Liver (tissue), 7 donors: ENCODE measurements at regions not wholly inside any gene's neighbourhood (a gene's known extent, or its start where the extent isn't known, plus 50 kb on each side); places are given as distances from the start of the nearest gene placed in this dataset.

ENCODE experiments used
- DNase-seq: peaks from one replicate; pipeline ENCODE4 v3.0.0-alpha.2; 2017; ENCODE audit warnings: low spot score
- H3K27ac ChIP-seq, 2 donors: one replicate each; pipeline ENCODE4 v1.7.0; 2013; ENCODE audit warnings: inconsistent platforms in 2 of 2, low read length in 2 of 2, control low read depth in 1 of 2, low read depth in 1 of 2, mild to moderate bottlenecking in 1 of 2
- H3K27me3 ChIP-seq, 4 donors: one replicate each; pipeline versions ENCODE4 v1.6.1 to v1.7.0; 2013; ENCODE audit warnings: low read length in 3 of 4, inconsistent platforms in 1 of 4, mild to moderate bottlenecking in 1 of 4, moderate library complexity in 1 of 4; ENCODE audit not compliant: control insufficient read depth in 4 of 4, insufficient read depth in 4 of 4
- H3K36me3 ChIP-seq, 4 donors: one replicate each; pipeline versions ENCODE4 v1.6.1 to v1.7.0; 2013; ENCODE audit warnings: low read length in 3 of 4, mild to moderate bottlenecking in 3 of 4, low read depth in 1 of 4, moderate library complexity in 1 of 4; ENCODE audit not compliant: control insufficient read depth in 4 of 4, insufficient read depth in 3 of 4
- H3K4me1 ChIP-seq, 4 donors: one replicate each; pipeline versions ENCODE4 v1.6.1 to v1.7.0; 2013; ENCODE audit warnings: low read length in 3 of 4, mild to moderate bottlenecking in 3 of 4, moderate library complexity in 1 of 4; ENCODE audit not compliant: control insufficient read depth in 4 of 4, insufficient read depth in 4 of 4
- H3K4me3 ChIP-seq, 3 donors: one replicate each; pipeline versions ENCODE4 v1.6.1 to v1.7.0; 2013; ENCODE audit warnings: low read length in 3 of 3, control low read depth in 1 of 3, low read depth in 1 of 3, mild to moderate bottlenecking in 1 of 3
- H3K9ac ChIP-seq, 2 donors: one replicate each; pipeline ENCODE4 v1.7.0; 2013; ENCODE audit warnings: low read length in 2 of 2, mild to moderate bottlenecking in 2 of 2, moderate library complexity in 2 of 2, control low read depth in 1 of 2, low read depth in 1 of 2
- H3K9me3 ChIP-seq, 4 donors: one replicate each; pipeline versions ENCODE4 v1.6.1 to v1.7.0; 2013; ENCODE audit warnings: low read length in 3 of 4; ENCODE audit not compliant: control insufficient read depth in 4 of 4
- FOXA1 ChIP-seq: IDR thresholded peaks from 2 replicates; pipeline ENCODE4 v1.6.1; 2016; ENCODE audit warnings: antibody characterized with exemption
- GABPA ChIP-seq, 2 donors: IDR thresholded peaks in 1 of 2; conservative IDR thresholded peaks in 1 of 2; 2 replicates each; pipeline ENCODE4 v1.6.1; 2016; ENCODE audit warnings: antibody characterized with exemption in 2 of 2, mild to moderate bottlenecking in 1 of 2, moderate library complexity in 1 of 2
- HNF4G ChIP-seq: IDR thresholded peaks from 2 replicates; pipeline ENCODE4 v1.6.1; 2016; ENCODE audit warnings: antibody characterized with exemption
- JUND ChIP-seq, 2 donors: IDR thresholded peaks; 2 replicates each; pipeline ENCODE4 v1.6.1; 2016; ENCODE audit warnings: antibody characterized with exemption in 2 of 2
- NR2F2 ChIP-seq: IDR thresholded peaks from 2 replicates; pipeline ENCODE4 v1.6.1; 2016; ENCODE audit warnings: antibody characterized with exemption
- RXRA ChIP-seq, 2 donors: IDR thresholded peaks; 2 replicates each; pipeline ENCODE4 v1.6.1; 2017 to 2018; ENCODE audit warnings: antibody characterized with exemption in 2 of 2, mild to moderate bottlenecking in 1 of 2
- SP1 ChIP-seq: IDR thresholded peaks from 2 replicates; pipeline ENCODE4 v1.6.1; 2018; ENCODE audit warnings: antibody characterized with exemption, mild to moderate bottlenecking
- ZBTB33 ChIP-seq: IDR thresholded peaks from 2 replicates; pipeline ENCODE4 v1.6.1; 2016; ENCODE audit warnings: antibody characterized with exemption
- WGBS: extraction: QIAGEN DNeasy Blood & Tissue Kit; methylation state at CpG from one replicate; pipeline ENCODE4 v1.1.7; 2013; 5-methylcytosine and 5-hydroxymethylcytosine counted together
- TF ChIP-seq, protein P1 (sequence below): IDR thresholded peaks from 2 replicates; pipeline ENCODE4 v1.6.1; 2016; ENCODE audit warnings: antibody characterized with exemption, mild to moderate bottlenecking
- TF ChIP-seq, protein P2 (sequence below): IDR thresholded peaks from 2 replicates; pipeline ENCODE4 v1.6.1; 2016; ENCODE audit warnings: antibody characterized with exemption
- donor health status: healthy.
- donor health status: healthy.
- donor health status: healthy.
- donor health status: healthy.

GRCh38 chr18:28793901-28794300 lies 617.0 kb upstream of the CDH2 start:
- H3K9ac ChIP-seq, result no peak overlapping the region
- no peaks in the 10 kb centered on the region for H3K4me1 ChIP-seq
- no peak for TF ChIP-seq RXRA (IDR thresholded peaks at IDR 0.05)
- no peak for TF ChIP-seq FOXA1
- no peak for TF ChIP-seq GABPA (IDR thresholded peaks at IDR 0.05 in 1 of 2, conservative IDR thresholded peaks at IDR 0.05 in 1 of 2)
- TF ChIP-seq, protein P1, sequence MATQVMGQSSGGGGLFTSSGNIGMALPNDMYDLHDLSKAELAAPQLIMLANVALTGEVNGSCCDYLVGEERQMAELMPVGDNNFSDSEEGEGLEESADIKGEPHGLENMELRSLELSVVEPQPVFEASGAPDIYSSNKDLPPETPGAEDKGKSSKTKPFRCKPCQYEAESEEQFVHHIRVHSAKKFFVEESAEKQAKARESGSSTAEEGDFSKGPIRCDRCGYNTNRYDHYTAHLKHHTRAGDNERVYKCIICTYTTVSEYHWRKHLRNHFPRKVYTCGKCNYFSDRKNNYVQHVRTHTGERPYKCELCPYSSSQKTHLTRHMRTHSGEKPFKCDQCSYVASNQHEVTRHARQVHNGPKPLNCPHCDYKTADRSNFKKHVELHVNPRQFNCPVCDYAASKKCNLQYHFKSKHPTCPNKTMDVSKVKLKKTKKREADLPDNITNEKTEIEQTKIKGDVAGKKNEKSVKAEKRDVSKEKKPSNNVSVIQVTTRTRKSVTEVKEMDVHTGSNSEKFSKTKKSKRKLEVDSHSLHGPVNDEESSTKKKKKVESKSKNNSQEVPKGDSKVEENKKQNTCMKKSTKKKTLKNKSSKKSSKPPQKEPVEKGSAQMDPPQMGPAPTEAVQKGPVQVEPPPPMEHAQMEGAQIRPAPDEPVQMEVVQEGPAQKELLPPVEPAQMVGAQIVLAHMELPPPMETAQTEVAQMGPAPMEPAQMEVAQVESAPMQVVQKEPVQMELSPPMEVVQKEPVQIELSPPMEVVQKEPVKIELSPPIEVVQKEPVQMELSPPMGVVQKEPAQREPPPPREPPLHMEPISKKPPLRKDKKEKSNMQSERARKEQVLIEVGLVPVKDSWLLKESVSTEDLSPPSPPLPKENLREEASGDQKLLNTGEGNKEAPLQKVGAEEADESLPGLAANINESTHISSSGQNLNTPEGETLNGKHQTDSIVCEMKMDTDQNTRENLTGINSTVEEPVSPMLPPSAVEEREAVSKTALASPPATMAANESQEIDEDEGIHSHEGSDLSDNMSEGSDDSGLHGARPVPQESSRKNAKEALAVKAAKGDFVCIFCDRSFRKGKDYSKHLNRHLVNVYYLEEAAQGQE, result no peak
- no peak for TF ChIP-seq SP1
- TF ChIP-seq NR2F2, result no peak
- TF ChIP-seq JUND (IDR thresholded peaks at IDR 0.05), result no peak
- TF ChIP-seq HNF4G, result no peak
- TF ChIP-seq, protein P2, sequence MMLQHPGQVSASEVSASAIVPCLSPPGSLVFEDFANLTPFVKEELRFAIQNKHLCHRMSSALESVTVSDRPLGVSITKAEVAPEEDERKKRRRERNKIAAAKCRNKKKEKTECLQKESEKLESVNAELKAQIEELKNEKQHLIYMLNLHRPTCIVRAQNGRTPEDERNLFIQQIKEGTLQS, result no peak
- no peak overlapping the region for H3K4me3 ChIP-seq
- WGBS, result 45% methylated on average over 1 of the region's 1 CpG
- no peaks in the 10 kb centered on the region for H3K36me3 ChIP-seq
- no peak for DNase-seq
- no peaks in the 10 kb centered on the region for H3K9me3 ChIP-seq
- H3K27ac ChIP-seq, result no peak overlapping the region
- no peaks in the 10 kb centered on the region for H3K27me3 ChIP-seq

DNA sequence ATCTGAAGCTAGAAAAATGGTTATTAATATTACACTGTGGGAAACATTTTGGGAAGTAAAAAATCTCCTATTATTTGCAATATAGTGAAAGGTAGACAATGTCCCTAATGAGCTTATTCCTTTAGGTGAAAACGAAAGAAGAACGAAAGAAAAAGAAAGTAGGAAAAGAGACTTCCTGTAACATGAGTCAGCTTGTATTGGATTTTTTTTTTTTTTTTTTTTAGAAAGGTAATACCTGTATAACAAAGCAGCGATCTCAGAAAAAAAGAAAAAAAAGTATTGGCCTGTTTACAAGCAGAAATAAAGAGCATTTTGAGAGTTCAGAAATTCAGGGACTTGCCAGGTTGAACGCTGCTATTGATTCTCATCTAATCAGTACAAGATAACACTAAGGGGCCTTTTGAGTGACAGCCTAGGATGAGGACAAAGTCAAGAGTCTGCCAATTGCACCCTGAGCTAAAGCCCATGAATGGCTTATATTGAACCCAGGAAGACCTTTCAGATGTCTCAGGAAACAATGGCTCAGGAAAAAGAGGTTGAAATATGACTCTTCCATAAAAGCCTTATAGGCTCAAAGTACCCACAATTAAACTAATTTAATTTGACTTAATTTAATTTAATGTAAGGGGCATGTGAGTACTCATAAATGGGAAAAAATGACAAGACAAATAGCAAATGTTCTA lies 615.6 kb upstream of the CDH2 start:
- TF ChIP-seq, protein P1, result no peak
- TF ChIP-seq SP1, result no peak
- TF ChIP-seq HNF4G, result no peak
- TF ChIP-seq GABPA (IDR thresholded peaks at IDR 0.05 in 1 of 2, conservative IDR thresholded peaks at IDR 0.05 in 1 of 2), result no peak
- TF ChIP-seq ZBTB33, result no peak
- no peak overlapping the region for H3K4me3 ChIP-seq
- no peaks in the 10 kb centered on the region for H3K36me3 ChIP-seq
- 48% methylated on average over 4 of the region's 4 CpGs for WGBS
- H3K27ac ChIP-seq, result no peak overlapping the region
- no peak for DNase-seq
- H3K9me3 ChIP-seq, result no peaks in the 10 kb centered on the region
- no peak overlapping the region for H3K9ac ChIP-seq
- H3K27me3 ChIP-seq, result no peaks in the 10 kb centered on the region
- no peaks in the 10 kb centered on the region for H3K4me1 ChIP-seq
